ENCODE measurements at regions not wholly inside any gene's neighbourhood (a gene's known extent, or its start where the extent isn't known, plus 50 kb on each side); places are given as distances from the start of the nearest gene placed in this dataset.
"Not testable (repeated sequence)": the region's sequence is repeated elsewhere in the genome, so short reads cannot be mapped to it uniquely, and the experiment has no call there.

GRCh38 chr5:26329562-26330189 lies 708.7 kb downstream of the CDH9 start:
- WGBS, 4 donors = 12 to 22% (median 15%) methylated on average over 4 of the region's 4 CpGs
- DNase-seq = no peak
- Histone ChIP-seq H3K9me3 (replicated peaks in 1 of 3) (no peaks in the 10 kb centered on the region), H3K27ac (no peak overlapping the region), H3K36me3 (replicated peaks in 1 of 2) (no peaks in the 10 kb centered on the region), H3K27me3 (no peaks in the 10 kb centered on the region), H3K4me1 (replicated peaks in 1 of 2) (no peaks in the 10 kb centered on the region), H3K4me3 (no peak overlapping the region)
- TF ChIP-seq POLR2A (IDR thresholded peaks at IDR 0.05) (no peak), CTCF (IDR thresholded peaks at IDR 0.05) (peak; percentile 22 to 46 (median 34))
- intact Hi-C loops (cut with DNase I) = no loop called here

GRCh38 chr5:26326153-26326759 lies 712.1 kb downstream of the CDH9 start:
- no peak overlapping the region for H3K27ac ChIP-seq
- no peak for DNase-seq
- H3K9me3 ChIP-seq (replicated peaks in 1 of 3) = no peaks in the 10 kb centered on the region
- WGBS, 4 donors = 80 to 93% (median 88%) methylated on average over 10 to 17 of the region's 17 CpGs
- H3K27me3 ChIP-seq = no peaks in the 10 kb centered on the region
- no peak for TF ChIP-seq CTCF (IDR thresholded peaks at IDR 0.05)
- TF ChIP-seq POLR2A (IDR thresholded peaks at IDR 0.05) = no peak
- H3K4me1 ChIP-seq (replicated peaks in 1 of 2) = no peaks in the 10 kb centered on the region
- no peaks in the 10 kb centered on the region for H3K36me3 ChIP-seq (replicated peaks in 1 of 2)
- no peak overlapping the region for H3K4me3 ChIP-seq
- intact Hi-C loops (cut with DNase I) = no loop called here

DNA sequence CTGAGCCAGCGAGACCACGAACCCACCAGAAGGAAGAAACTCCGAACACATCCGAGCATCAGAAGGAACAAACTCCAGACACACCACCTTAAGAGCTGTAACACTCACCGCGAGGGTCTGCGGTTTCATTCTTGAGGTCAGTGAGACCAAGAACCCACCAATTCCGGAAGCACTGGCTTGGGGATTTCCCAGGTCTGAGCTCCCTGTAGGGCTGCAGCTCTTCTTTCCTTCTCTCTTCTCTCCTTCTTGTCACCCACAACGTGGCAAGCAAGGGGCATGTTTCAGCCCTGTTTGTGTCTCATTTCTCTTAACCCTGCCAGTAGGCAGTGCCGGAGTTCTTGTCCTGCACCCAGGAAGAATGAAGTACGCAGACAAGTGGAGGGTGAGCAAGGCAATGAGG lies 713.0 kb downstream of the CDH9 start:
- intact Hi-C loops (cut with DNase I); H3K27ac ChIP-seq; H3K4me3 ChIP-seq; DNase-seq; H3K9me3 ChIP-seq (replicated peaks in 1 of 3); H3K4me1 ChIP-seq (replicated peaks in 1 of 2); H3K27me3 ChIP-seq; H3K36me3 ChIP-seq (replicated peaks in 1 of 2): not testable (repeated sequence)
- 77 to 93% (median 84%) methylated on average over 11 of the region's 11 CpGs for WGBS, 4 donors

DNA sequence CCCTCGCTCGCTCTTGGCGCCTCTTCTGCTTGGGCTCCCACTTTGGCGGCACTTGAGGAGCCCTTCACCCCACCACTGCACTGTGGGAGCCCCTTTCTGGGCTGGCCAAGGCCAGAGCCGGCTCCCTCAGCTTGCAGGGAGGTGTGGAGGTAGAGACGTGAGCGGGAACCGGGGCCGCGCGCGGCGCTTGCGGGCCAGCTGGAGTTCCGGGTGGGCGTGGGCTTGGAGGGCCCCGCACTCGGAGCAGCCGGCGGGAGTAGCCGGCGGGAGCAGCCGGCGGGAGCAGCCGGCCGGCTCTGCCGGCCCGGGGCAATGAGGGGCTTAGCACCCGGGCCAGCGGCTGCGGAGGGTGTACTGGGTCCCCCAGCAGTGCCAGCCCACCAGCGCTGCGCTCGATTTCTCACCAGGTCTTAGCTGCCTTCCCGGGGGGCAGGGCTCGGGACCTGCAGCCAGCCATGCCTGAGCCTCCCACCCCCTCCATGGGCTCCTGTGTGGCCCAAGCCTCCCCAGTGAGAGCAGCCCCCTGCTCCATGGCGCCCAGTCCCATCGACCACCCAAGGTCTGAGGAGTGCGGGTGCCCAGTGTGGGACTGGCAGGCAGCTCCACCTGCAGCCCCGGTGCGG lies 714.0 kb downstream of the CDH9 start:
- DNase-seq; H3K4me1 ChIP-seq (replicated peaks in 1 of 2); H3K36me3 ChIP-seq (replicated peaks in 1 of 2); H3K9me3 ChIP-seq (replicated peaks in 1 of 3); intact Hi-C loops (cut with DNase I); H3K27ac ChIP-seq; H3K4me3 ChIP-seq; H3K27me3 ChIP-seq: not testable (repeated sequence)
- WGBS, 4 donors = 88 to 97% (median 93%) methylated on average over 12 to 40 of the region's 41 CpGs

- 87 to 92% (median 89%) methylated on average over 5 to 13 of the region's 13 CpGs for WGBS, 4 donors
Measured at GRCh38 chr5:26323794-26324193, 714.6 kb downstream of the CDH9 start.

More at GRCh38 chr5:26323794-26324193, 714.6 kb downstream of the CDH9 start:
- Histone ChIP-seq H3K4me3 (no peak overlapping the region), H3K27me3 (no peaks in the 10 kb centered on the region), H3K4me1 (replicated peaks in 1 of 2) (no peaks in the 10 kb centered on the region), H3K36me3 (replicated peaks in 1 of 2) (no peaks in the 10 kb centered on the region), H3K9me3 (replicated peaks in 1 of 3) (no peaks in the 10 kb centered on the region), H3K27ac (no peak overlapping the region)
- intact Hi-C loops (cut with DNase I) = no loop called here
- no peak for DNase-seq
- TF ChIP-seq CTCF (IDR thresholded peaks at IDR 0.05) = no peak
- no peak for TF ChIP-seq POLR2A (IDR thresholded peaks at IDR 0.05)
